GM21447 (cell line): ENCODE measurements at regions not wholly inside any gene's neighbourhood (a gene's known extent, or its start where the extent isn't known, plus 50 kb on each side); places are given as distances from the start of the nearest gene placed in this dataset.

ENCODE experiments used
- ATAC-seq: cut with Tn5 transposase; IDR thresholded peaks from one replicate; pipeline ENCODE4 v1.9.1; 2021; ENCODE audit not compliant: unreplicated experiment

- no peak for ATAC-seq
Measured at GRCh38 chr2:239676716-239677452, 276.1 kb upstream of the HDAC4 start.

- ATAC-seq = no peak
Measured at GRCh38 chr2:239675826-239676715, 275.3 kb upstream of the HDAC4 start.

- ATAC-seq = no peak
Measured at GRCh38 chr2:239674981-239675825, 274.4 kb upstream of the HDAC4 start.

GRCh38 chr2:239674101-239674980 lies 273.5 kb upstream of the HDAC4 start:
- no peak for ATAC-seq

GRCh38 chr2:239673641-239674040 lies 272.8 kb upstream of the HDAC4 start:
- ATAC-seq = no peak

GRCh38 chr2:239671916-239672849 lies 271.4 kb upstream of the HDAC4 start:
- no peak for ATAC-seq

- no peak for ATAC-seq
Measured at GRCh38 chr2:239671471-239671870, 270.7 kb upstream of the HDAC4 start.

- ATAC-seq = no peak
Measured at GRCh38 chr2:239670463-239671120, 269.8 kb upstream of the HDAC4 start.

GRCh38 chr2:239669899-239670460 lies 269.2 kb upstream of the HDAC4 start:
- ATAC-seq = no peak

- ATAC-seq = no peak
Measured at GRCh38 chr2:239669181-239669898, 268.5 kb upstream of the HDAC4 start.

- no peak for ATAC-seq
Measured at GRCh38 chr2:239668651-239669050, 267.8 kb upstream of the HDAC4 start.

GRCh38 chr2:239668042-239668441 lies 267.2 kb upstream of the HDAC4 start:
- ATAC-seq = no peak

- ATAC-seq = no peak
Measured at GRCh38 chr2:239667431-239667985, 266.7 kb upstream of the HDAC4 start.

GRCh38 chr2:239666855-239667376 lies 266.1 kb upstream of the HDAC4 start:
- ATAC-seq = no peak

GRCh38 chr2:239666053-239666854 lies 265.4 kb upstream of the HDAC4 start:
- no peak for ATAC-seq

- no peak for ATAC-seq
Measured at GRCh38 chr2:239664216-239664810, 263.5 kb upstream of the HDAC4 start.
